ENCODE measurements at regions not wholly inside any gene's neighbourhood (a gene's known extent, or its start where the extent isn't known, plus 50 kb on each side); places are given as distances from the start of the nearest gene placed in this dataset.
"Not testable (repeated sequence)": the region's sequence is repeated elsewhere in the genome, so short reads cannot be mapped to it uniquely, and the experiment has no call there.

GRCh38 chrX:786441-786881 lies 155.9 kb downstream of the SHOX start:
- DNase-seq = no peak

- no peak for DNase-seq
Observed at GRCh38 chrX:784829-785228, 154.2 kb downstream of the SHOX start.

GRCh38 chrX:781224-782204 lies 150.9 kb downstream of the SHOX start:
- DNase-seq = no peak

GRCh38 chrX:776529-777230 lies 146.1 kb downstream of the SHOX start:
- DNase-seq = no peak

GRCh38 chrX:776061-776460 lies 145.5 kb downstream of the SHOX start:
- no peak for DNase-seq

GRCh38 chrX:774536-774935 lies 143.9 kb downstream of the SHOX start:
- DNase-seq = no peak

- no peak for DNase-seq
Observed at GRCh38 chrX:773292-774025, 142.9 kb downstream of the SHOX start.

GRCh38 chrX:771536-771935 lies 140.9 kb downstream of the SHOX start:
- no peak for DNase-seq

- DNase-seq = no peak
Observed at GRCh38 chrX:769796-770195, 139.2 kb downstream of the SHOX start.

GRCh38 chrX:768596-768995 lies 138.0 kb downstream of the SHOX start:
- DNase-seq = no peak

- no peak for DNase-seq
Observed at GRCh38 chrX:758917-759316, 128.3 kb downstream of the SHOX start.

GRCh38 chrX:750812-751211 lies 120.2 kb downstream of the SHOX start:
- DNase-seq = peak; percentile 7

GRCh38 chrX:750263-750662 lies 119.7 kb downstream of the SHOX start:
- DNase-seq = no peak

GRCh38 chrX:747176-747575 lies 116.6 kb downstream of the SHOX start:
- no peak for DNase-seq

GRCh38 chrX:739611-740010 lies 109.0 kb downstream of the SHOX start:
- DNase-seq = no peak

GRCh38 chrX:737021-737420 lies 106.4 kb downstream of the SHOX start:
- not testable (repeated sequence) for DNase-seq

- DNase-seq = no peak
Observed at GRCh38 chrX:734362-734761, 103.8 kb downstream of the SHOX start.

GRCh38 chrX:733961-734360 lies 103.4 kb downstream of the SHOX start:
- DNase-seq = no peak

GRCh38 chrX:729583-730409 lies 99.2 kb downstream of the SHOX start:
- no peak for DNase-seq

GRCh38 chrX:729101-729500 lies 98.5 kb downstream of the SHOX start:
- DNase-seq = not testable (repeated sequence)

- not testable (repeated sequence) for DNase-seq
Observed at GRCh38 chrX:728639-729038, 98.0 kb downstream of the SHOX start.

Data from stimulated activated CD4-positive, alpha-beta T cell treated with anti-CD3 and anti-CD28 coated beads, Interleukin-15, amount 100 ng/mL, for 24 hours (primary cell).